ENCODE measurements at regions not wholly inside any gene's neighbourhood (a gene's known extent, or its start where the extent isn't known, plus 50 kb on each side); places are given as distances from the start of the nearest gene placed in this dataset.

- Histone ChIP-seq H3K36me3 (ENCODE audit: insufficient read depth, low read length) (no peaks in the 10 kb centered on the region), H3K79me2 (ENCODE audit: insufficient read depth, low read length) (no peaks in the 10 kb centered on the region), H3F3A (ENCODE audit: low read depth) (no peaks in the 10 kb centered on the region), H4K20me1 (ENCODE audit: insufficient read depth, low read length, poor library complexity, severe bottlenecking) (no peaks in the 10 kb centered on the region), H3K9ac (ENCODE audit: low read depth, low read length, poor library complexity, severe bottlenecking) (no peak overlapping the region), H3K4me3 (ENCODE audit: low read length, poor library complexity, severe bottlenecking) (no peak overlapping the region), H3K9me2 (replicated peaks; ENCODE audit: low read depth, low read length) (no peaks in the 10 kb centered on the region), H3K4me1 (ENCODE audit: insufficient read depth, low read length, poor library complexity, severe bottlenecking) (no peaks in the 10 kb centered on the region), H3K27me3 (ENCODE audit: insufficient read depth, low read length, poor library complexity, severe bottlenecking) (no peaks in the 10 kb centered on the region), H3K4me2 (ENCODE audit: low read depth, low read length, poor library complexity, severe bottlenecking) (no peak overlapping the region), H2AFZ (ENCODE audit: low read length) (no peak overlapping the region), H3K9me3 (ENCODE audit: insufficient read depth, low read depth, low read length) (0 out of 2 replicates have a peak, but pooled peaks cover 3% of the 10 kb centered on the region)
- TF ChIP-seq EZH2phosphoT487 (IDR thresholded peaks at IDR 0.05; ENCODE audit: borderline replicate concordance) (no peak), CTCF (conservative IDR thresholded peaks at IDR 0.05; ENCODE audit: low read length) (no peak)
These were observed 199.4 kb upstream of the PPP2R3A start for GRCh38 chr3:135766115-135766514.

- Histone ChIP-seq H3K9ac (ENCODE audit: low read depth, low read length, poor library complexity, severe bottlenecking) (no peak overlapping the region), H3K79me2 (ENCODE audit: insufficient read depth, low read length) (no peaks in the 10 kb centered on the region), H3K9me3 (ENCODE audit: insufficient read depth, low read depth, low read length) (no peaks in the 10 kb centered on the region), H3F3A (ENCODE audit: low read depth) (no peaks in the 10 kb centered on the region), H3K4me3 (ENCODE audit: low read length, poor library complexity, severe bottlenecking) (no peak overlapping the region), H3K9me2 (replicated peaks; ENCODE audit: low read depth, low read length) (no peaks in the 10 kb centered on the region), H3K27me3 (ENCODE audit: insufficient read depth, low read length, poor library complexity, severe bottlenecking) (no peaks in the 10 kb centered on the region), H3K36me3 (ENCODE audit: insufficient read depth, low read length) (no peaks in the 10 kb centered on the region), H4K20me1 (ENCODE audit: insufficient read depth, low read length, poor library complexity, severe bottlenecking) (no peaks in the 10 kb centered on the region), H3K4me2 (ENCODE audit: low read depth, low read length, poor library complexity, severe bottlenecking) (no peak overlapping the region), H2AFZ (ENCODE audit: low read length) (no peak overlapping the region), H3K4me1 (ENCODE audit: insufficient read depth, low read length, poor library complexity, severe bottlenecking) (no peaks in the 10 kb centered on the region)
- TF ChIP-seq EZH2phosphoT487 (IDR thresholded peaks at IDR 0.05; ENCODE audit: borderline replicate concordance) (no peak), CTCF (conservative IDR thresholded peaks at IDR 0.05; ENCODE audit: low read length) (no peak)
These were observed 193.8 kb upstream of the PPP2R3A start for GRCh38 chr3:135771760-135772159.

GRCh38 chr3:135779024-135779423 lies 186.5 kb upstream of the PPP2R3A start:
- H3K4me2 ChIP-seq (ENCODE audit: low read depth, low read length, poor library complexity, severe bottlenecking) = no peak overlapping the region
- no peak overlapping the region for H2AFZ ChIP-seq (ENCODE audit: low read length)
- H3K36me3 ChIP-seq (ENCODE audit: insufficient read depth, low read length) = no peaks in the 10 kb centered on the region
- no peak overlapping the region for H3K9ac ChIP-seq (ENCODE audit: low read depth, low read length, poor library complexity, severe bottlenecking)
- H3K79me2 ChIP-seq (ENCODE audit: insufficient read depth, low read length) = no peaks in the 10 kb centered on the region
- H4K20me1 ChIP-seq (ENCODE audit: insufficient read depth, low read length, poor library complexity, severe bottlenecking) = no peaks in the 10 kb centered on the region
- H3K4me1 ChIP-seq (ENCODE audit: insufficient read depth, low read length, poor library complexity, severe bottlenecking) = no peaks in the 10 kb centered on the region
- no peaks in the 10 kb centered on the region; the same call in 1 of the 2 replicates for H3K9me3 ChIP-seq (ENCODE audit: insufficient read depth, low read depth, low read length)
- no peaks in the 10 kb centered on the region for H3K27me3 ChIP-seq (ENCODE audit: insufficient read depth, low read length, poor library complexity, severe bottlenecking)
- TF ChIP-seq EZH2phosphoT487 (IDR thresholded peaks at IDR 0.05; ENCODE audit: borderline replicate concordance) (no peak), CTCF (conservative IDR thresholded peaks at IDR 0.05; ENCODE audit: low read length) (no peak)
- no peaks in the 10 kb centered on the region for H3K9me2 ChIP-seq (replicated peaks; ENCODE audit: low read depth, low read length)
- no peaks in the 10 kb centered on the region for H3F3A ChIP-seq (ENCODE audit: low read depth)
- H3K4me3 ChIP-seq (ENCODE audit: low read length, poor library complexity, severe bottlenecking) = no peak overlapping the region

Measured in Loucy (cell line).